Upper lobe of right lung (tissue), 1 donor: ENCODE measurements at regions not wholly inside any gene's neighbourhood (a gene's known extent, or its start where the extent isn't known, plus 50 kb on each side); places are given as distances from the start of the nearest gene placed in this dataset.

ENCODE experiments used
- ATAC-seq: fragments of 200-7000 bp; cut with Tn5 transposase; one replicate; pipeline ENCODE4 v1.9.1; 2020; ENCODE audit warnings: mild to moderate bottlenecking, moderate library complexity
- DNase-seq: peaks from one replicate; pipeline ENCODE4 v3.0.0-alpha.2; 2020
- H3K27ac ChIP-seq: fragments of 200-600 bp; one replicate; pipeline ENCODE4 v1.8.0; 2022
- H3K27me3 ChIP-seq: fragments of 200-600 bp; one replicate; pipeline ENCODE4 v1.8.0; 2022; ENCODE audit warnings: mild to moderate bottlenecking
- H3K36me3 ChIP-seq: fragments of 200-600 bp; one replicate; pipeline ENCODE4 v1.8.0; 2022
- H3K4me1 ChIP-seq: fragments of 200-600 bp; one replicate; pipeline ENCODE4 v1.8.0; 2022
- H3K4me3 ChIP-seq: fragments of 200-600 bp; one replicate; pipeline ENCODE4 v1.8.0; 2022; ENCODE audit warnings: mild to moderate bottlenecking
- H3K9me3 ChIP-seq: fragments of 200-600 bp; one replicate; pipeline ENCODE4 v1.8.0; 2022
- CTCF ChIP-seq: fragments of 200-600 bp; IDR thresholded peaks from one replicate; pipeline ENCODE4 v1.8.0; 2022; ENCODE audit warnings: antibody characterized with exemption
- intact Hi-C: fragments of 100-400 bp; cut with DNase I; formaldehyde crosslinking; loops from one replicate; pipeline ENCODE4 v1.11.0; 2022
- donor health status: DM: no; HTN: yes; CAD: no; lungs with severe emphysema.

DNA sequence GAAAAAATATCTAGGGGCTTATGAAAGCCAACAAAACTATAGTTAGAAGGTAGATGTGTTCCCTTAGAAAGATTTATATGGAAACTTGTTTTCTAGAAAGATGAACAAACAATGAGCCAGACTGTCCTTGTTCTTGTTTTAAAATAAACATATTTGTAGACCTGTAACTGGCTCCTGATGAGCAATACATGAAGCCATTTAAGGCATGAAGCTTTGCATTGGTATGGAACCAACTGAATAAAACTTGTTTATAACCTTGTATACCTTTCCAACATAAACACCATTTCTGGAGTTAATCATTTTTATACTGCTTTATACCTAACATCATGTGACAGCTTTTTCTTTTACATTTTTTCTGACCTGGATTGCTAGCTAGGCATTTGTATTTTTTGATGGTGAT lies 247.8 kb downstream of the PRL start:
- Histone ChIP-seq H3K9me3 (no peaks in the 10 kb centered on the region), H3K27me3 (no peaks in the 10 kb centered on the region), H3K36me3 (no peaks in the 10 kb centered on the region), H3K4me1 (no peaks in the 10 kb centered on the region), H3K4me3 (no peak overlapping the region), H3K27ac (no peak overlapping the region)
- intact Hi-C loops = no loop called here
- no peak for DNase-seq
- TF ChIP-seq CTCF = no peak
- no peak for ATAC-seq

DNA sequence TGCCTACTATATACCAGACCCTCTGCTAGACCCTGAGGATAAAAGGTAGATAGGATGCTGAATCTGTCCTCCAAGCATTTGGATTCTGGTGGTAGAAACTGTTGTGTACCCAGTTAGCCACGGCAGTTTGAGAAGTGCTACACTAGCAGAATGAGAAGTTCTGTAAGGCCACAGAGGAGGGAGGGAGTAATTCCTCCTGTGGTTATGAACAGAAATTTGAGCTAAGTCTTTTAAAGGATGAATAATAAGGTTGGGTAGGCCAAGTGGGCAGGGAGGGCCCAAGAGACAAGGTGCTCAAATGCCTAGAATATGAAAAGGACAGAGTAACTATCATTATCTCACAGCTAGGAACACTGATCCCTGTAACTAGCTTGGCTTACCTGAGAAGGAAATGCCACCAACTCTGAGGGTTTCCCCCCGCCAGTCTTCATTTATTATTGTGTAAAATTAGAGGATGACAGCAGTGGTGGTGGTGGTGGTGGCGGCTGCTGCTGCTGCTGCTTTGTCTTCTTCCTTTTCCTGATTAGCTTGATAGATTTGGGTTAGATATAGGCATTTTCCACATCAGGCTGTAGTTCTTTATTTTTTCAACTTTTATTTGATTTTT lies 243.3 kb downstream of the PRL start:
- H3K27ac ChIP-seq = no peak overlapping the region
- TF ChIP-seq CTCF = no peak
- no peaks in the 10 kb centered on the region for H3K27me3 ChIP-seq
- H3K9me3 ChIP-seq = no peaks in the 10 kb centered on the region
- no peaks in the 10 kb centered on the region for H3K4me1 ChIP-seq
- DNase-seq (no peak), ATAC-seq (no peak)
- intact Hi-C loops = no loop called here
- H3K4me3 ChIP-seq = no peak overlapping the region
- no peaks in the 10 kb centered on the region for H3K36me3 ChIP-seq

DNA sequence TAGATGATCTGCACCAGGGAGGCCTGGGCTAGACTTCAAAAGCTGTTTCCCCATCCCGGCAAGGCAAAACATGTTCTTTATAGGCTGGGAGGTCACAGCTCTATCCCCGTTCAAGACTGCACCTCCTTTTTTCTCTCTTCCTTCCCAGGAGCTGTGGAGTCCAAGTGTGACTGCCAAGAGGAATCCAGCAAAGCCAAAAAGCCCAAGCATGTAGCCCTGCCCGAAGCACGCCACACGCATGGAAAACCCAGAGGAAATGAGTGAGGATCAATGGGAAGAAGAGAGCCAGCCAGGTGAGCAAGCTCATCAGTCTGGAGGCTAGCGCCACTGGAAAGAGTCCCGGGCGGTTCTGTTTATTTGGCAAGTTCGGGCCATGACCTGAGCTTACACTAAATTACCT lies 240.4 kb downstream of the PRL start:
- H3K9me3 ChIP-seq = no peaks in the 10 kb centered on the region
- no peaks in the 10 kb centered on the region for H3K36me3 ChIP-seq
- ATAC-seq = no peak
- no peaks in the 10 kb centered on the region for H3K27me3 ChIP-seq
- intact Hi-C loops = no loop called here
- DNase-seq = no peak
- H3K4me1 ChIP-seq = no peaks in the 10 kb centered on the region
- no peak overlapping the region for H3K27ac ChIP-seq
- no peak overlapping the region for H3K4me3 ChIP-seq
- no peak for TF ChIP-seq CTCF

GRCh38 chr6:22057962-22058361 lies 238.9 kb downstream of the PRL start:
- Histone ChIP-seq H3K36me3 (no peaks in the 10 kb centered on the region), H3K27ac (no peak overlapping the region), H3K27me3 (no peaks in the 10 kb centered on the region), H3K9me3 (no peaks in the 10 kb centered on the region), H3K4me3 (no peak overlapping the region), H3K4me1 (peaks cover 4% of the 10 kb centered on the region)
- intact Hi-C loops = no loop called here
- no peak for TF ChIP-seq CTCF
- DNase-seq = no peak
- no peak for ATAC-seq

DNA sequence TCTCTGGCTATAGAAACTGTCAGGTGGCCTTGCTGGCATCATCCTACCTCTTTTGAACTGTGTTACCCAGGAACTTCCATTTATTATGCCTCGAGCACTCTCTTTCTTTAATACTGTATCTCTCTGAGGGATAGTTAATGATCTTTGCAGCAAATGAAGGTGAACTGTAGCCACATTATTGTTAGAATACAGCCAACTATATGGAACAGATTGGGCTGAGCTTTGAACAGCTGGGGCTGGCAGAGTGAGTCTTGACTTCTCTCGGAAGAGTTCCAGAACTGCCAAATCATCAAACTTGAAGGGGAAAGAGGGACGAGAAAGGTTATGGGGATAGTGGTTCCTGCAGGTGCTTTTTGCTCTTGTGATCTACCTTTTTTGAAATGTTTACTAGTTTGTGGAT lies 237.7 kb downstream of the PRL start:
- Histone ChIP-seq H3K4me1 (peaks cover 9% of the 10 kb centered on the region), H3K27me3 (no peaks in the 10 kb centered on the region), H3K4me3 (no peak overlapping the region), H3K27ac (no peak overlapping the region), H3K9me3 (no peaks in the 10 kb centered on the region), H3K36me3 (no peaks in the 10 kb centered on the region)
- DNase-seq (no peak), ATAC-seq (no peak)
- no peak for TF ChIP-seq CTCF
- intact Hi-C loops = no loop called here

DNA sequence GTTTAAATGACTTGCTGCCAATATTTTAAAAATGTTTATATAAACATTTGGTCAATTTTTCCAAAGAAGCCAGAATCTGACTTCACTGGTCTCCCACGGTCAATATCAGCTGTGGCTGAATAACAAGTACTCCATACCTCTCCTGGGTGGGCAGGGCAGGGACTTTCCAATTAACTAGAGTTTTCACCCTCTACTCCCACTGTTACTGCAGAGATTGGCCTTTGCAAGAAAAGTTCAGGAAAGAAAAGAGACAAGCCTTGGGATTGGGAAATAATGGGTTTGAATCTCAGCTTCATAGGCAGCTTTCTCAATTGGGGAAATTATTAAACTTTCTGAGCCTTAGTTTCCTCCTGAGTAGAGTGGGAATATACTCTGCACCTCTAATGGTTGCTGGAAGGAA lies 236.9 kb downstream of the PRL start:
- TF ChIP-seq CTCF = no peak
- intact Hi-C loops = no loop called here
- H3K9me3 ChIP-seq = no peaks in the 10 kb centered on the region
- DNase-seq = no peak
- ATAC-seq = no peak
- H3K36me3 ChIP-seq = no peaks in the 10 kb centered on the region
- peaks cover 9% of the 10 kb centered on the region for H3K4me1 ChIP-seq
- H3K4me3 ChIP-seq = no peak overlapping the region
- H3K27ac ChIP-seq = no peak overlapping the region
- H3K27me3 ChIP-seq = no peaks in the 10 kb centered on the region
